ENCODE measurements at regions not wholly inside any gene's neighbourhood (a gene's known extent, or its start where the extent isn't known, plus 50 kb on each side); places are given as distances from the start of the nearest gene placed in this dataset.

GRCh38 chr7:22055226-22055625 lies 109.5 kb upstream of the CDCA7L start:
- 8 to 29% (median 11%) methylated on average over 6 of the region's 6 CpGs for WGBS, 3 donors
- Histone ChIP-seq H3K4me3 (no peak overlapping the region), H3K9me3 (no peaks in the 10 kb centered on the region), H3K27ac (no peak overlapping the region), H3K36me3 (no peaks in the 10 kb centered on the region), H3K4me1 (ENCODE audit: insufficient read depth) (no peaks in the 10 kb centered on the region), H3K27me3 (no peaks in the 10 kb centered on the region)
- no peak for DNase-seq
- TF ChIP-seq POLR2A (IDR thresholded peaks at IDR 0.05) (no peak), CTCF (IDR thresholded peaks at IDR 0.05) (no peak), EP300 (IDR thresholded peaks at IDR 0.05) (no peak)
- intact Hi-C loops (cut with DNase I): no loop called here

- no peak overlapping the region for H3K4me3 ChIP-seq
- DNase-seq: no peak
- WGBS, 3 donors: 41 to 49% (median 45%) methylated on average over 9 of the region's 9 CpGs
- no peaks in the 10 kb centered on the region for H3K9me3 ChIP-seq
- H3K27ac ChIP-seq: no peak overlapping the region
- no peaks in the 10 kb centered on the region for H3K27me3 ChIP-seq
- TF ChIP-seq POLR2A (IDR thresholded peaks at IDR 0.05) (no peak), CTCF (IDR thresholded peaks at IDR 0.05) (no peak), EP300 (IDR thresholded peaks at IDR 0.05) (no peak)
- no peaks in the 10 kb centered on the region for H3K4me1 ChIP-seq (ENCODE audit: insufficient read depth)
- H3K36me3 ChIP-seq: no peaks in the 10 kb centered on the region
- intact Hi-C loops (cut with DNase I): no loop called here
Observed at GRCh38 chr7:22052674-22053365, 107.1 kb upstream of the CDCA7L start.

- WGBS, 3 donors: 46 to 54% (median 53%) methylated on average over 14 of the region's 14 CpGs
- intact Hi-C loops (cut with DNase I): no loop called here
- no peak for TF ChIP-seq POLR2A (IDR thresholded peaks at IDR 0.05)
- no peak for TF ChIP-seq EP300 (IDR thresholded peaks at IDR 0.05)
- TF ChIP-seq CTCF (IDR thresholded peaks at IDR 0.05): no peak
- Histone ChIP-seq H3K4me1 (ENCODE audit: insufficient read depth) (no peaks in the 10 kb centered on the region), H3K27me3 (no peaks in the 10 kb centered on the region), H3K36me3 (no peaks in the 10 kb centered on the region), H3K4me3 (no peak overlapping the region), H3K9me3 (no peaks in the 10 kb centered on the region), H3K27ac (no peak overlapping the region)
- no peak for DNase-seq
Observed at GRCh38 chr7:22051886-22052673, 106.4 kb upstream of the CDCA7L start.

- Histone ChIP-seq H3K4me1 (ENCODE audit: insufficient read depth) (no peaks in the 10 kb centered on the region), H3K27me3 (no peaks in the 10 kb centered on the region), H3K36me3 (no peaks in the 10 kb centered on the region), H3K4me3 (no peak overlapping the region), H3K9me3 (no peaks in the 10 kb centered on the region), H3K27ac (no peak overlapping the region)
- intact Hi-C loops (cut with DNase I): no loop called here
- DNase-seq: no peak
- 76 to 79% (median 78%) methylated on average over 17 of the region's 17 CpGs for WGBS, 3 donors
- TF ChIP-seq POLR2A (IDR thresholded peaks at IDR 0.05): no peak
- no peak for TF ChIP-seq CTCF (IDR thresholded peaks at IDR 0.05)
- no peak for TF ChIP-seq EP300 (IDR thresholded peaks at IDR 0.05)
Observed at GRCh38 chr7:22049766-22050500, 104.2 kb upstream of the CDCA7L start.
